ENCODE measurements at regions not wholly inside any gene's neighbourhood (a gene's known extent, or its start where the extent isn't known, plus 50 kb on each side); places are given as distances from the start of the nearest gene placed in this dataset.

- TF ChIP-seq, protein P1, sequence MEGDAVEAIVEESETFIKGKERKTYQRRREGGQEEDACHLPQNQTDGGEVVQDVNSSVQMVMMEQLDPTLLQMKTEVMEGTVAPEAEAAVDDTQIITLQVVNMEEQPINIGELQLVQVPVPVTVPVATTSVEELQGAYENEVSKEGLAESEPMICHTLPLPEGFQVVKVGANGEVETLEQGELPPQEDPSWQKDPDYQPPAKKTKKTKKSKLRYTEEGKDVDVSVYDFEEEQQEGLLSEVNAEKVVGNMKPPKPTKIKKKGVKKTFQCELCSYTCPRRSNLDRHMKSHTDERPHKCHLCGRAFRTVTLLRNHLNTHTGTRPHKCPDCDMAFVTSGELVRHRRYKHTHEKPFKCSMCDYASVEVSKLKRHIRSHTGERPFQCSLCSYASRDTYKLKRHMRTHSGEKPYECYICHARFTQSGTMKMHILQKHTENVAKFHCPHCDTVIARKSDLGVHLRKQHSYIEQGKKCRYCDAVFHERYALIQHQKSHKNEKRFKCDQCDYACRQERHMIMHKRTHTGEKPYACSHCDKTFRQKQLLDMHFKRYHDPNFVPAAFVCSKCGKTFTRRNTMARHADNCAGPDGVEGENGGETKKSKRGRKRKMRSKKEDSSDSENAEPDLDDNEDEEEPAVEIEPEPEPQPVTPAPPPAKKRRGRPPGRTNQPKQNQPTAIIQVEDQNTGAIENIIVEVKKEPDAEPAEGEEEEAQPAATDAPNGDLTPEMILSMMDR (conservative IDR thresholded peaks at IDR 0.05; ENCODE audit: low read depth, low read length) = no peak
- TF ChIP-seq EZH2 (IDR thresholded peaks at IDR 0.05; ENCODE audit: low read length, unreplicated experiment) = no peak
These were observed 275.5 kb downstream of the BCOR start for GRCh38 chrX:39822133-39822748.
